Bronchial epithelial cell (primary cell): ENCODE measurements at regions not wholly inside any gene's neighbourhood (a gene's known extent, or its start where the extent isn't known, plus 50 kb on each side); places are given as distances from the start of the nearest gene placed in this dataset.
A peak's percentile ranks its signal among the peaks of the same experiment; 100 is the strongest.
"Not testable (repeated sequence)": the region's sequence is repeated elsewhere in the genome, so short reads cannot be mapped to it uniquely, and the experiment has no call there.

ENCODE experiments used
- DNase-seq: peaks from one replicate; pipeline ENCODE4 v3.0.0-alpha.2; 2010; ENCODE audit warnings: low read depth
- FAIRE-seq: peaks from 2 replicates; lab custom pipeline; 2011; peaks lifted over from hg19 to GRCh38; lab: Jason Lieb, UNC
- H3K27me3 ChIP-seq: 2 replicates; pipeline ENCODE4 v1.5.1; 2011; ENCODE audit warnings: low read length; ENCODE audit not compliant: control insufficient read depth, insufficient read depth
- H3K36me3 ChIP-seq: 2 replicates; pipeline ENCODE4 v1.5.1; 2011; ENCODE audit warnings: low read length; ENCODE audit not compliant: control insufficient read depth, insufficient read depth
- H3K4me3 ChIP-seq: 2 replicates; pipeline ENCODE4 v1.5.1; 2011; ENCODE audit warnings: mild to moderate bottlenecking, low read depth, low read length, control low read depth
- CTCF ChIP-seq: IDR thresholded peaks from 2 replicates; pipeline ENCODE4 v1.5.1; 2011; ENCODE audit warnings: mild to moderate bottlenecking, moderate library complexity, low read length, control low read depth, inconsistent platforms; ENCODE audit not compliant: insufficient read depth, severe bottlenecking

GRCh38 chr7:96792115-96792514 is 82.5 kb upstream of the SEM1 start:
- DNase-seq (no peak), FAIRE-seq (no peak)

GRCh38 chr7:96794063-96794462 is 84.4 kb upstream of the SEM1 start:
- Histone ChIP-seq H3K36me3 (no peaks in the 10 kb centered on the region), H3K27me3 (peaks cover 4% of the 10 kb centered on the region), H3K4me3 (no peak overlapping the region)
- DNase-seq (no peak), FAIRE-seq (no peak)
- no peak for TF ChIP-seq CTCF

More at GRCh38 chr7:96792115-96792514, 82.5 kb upstream of the SEM1 start:
- Histone ChIP-seq H3K36me3 (no peaks in the 10 kb centered on the region), H3K27me3 (peaks cover 4% of the 10 kb centered on the region), H3K4me3 (no peak overlapping the region)
- TF ChIP-seq CTCF = no peak

GRCh38 chr7:96800122-96800521 is 90.5 kb upstream of the SEM1 start:
- FAIRE-seq = no peak
- H3K27me3 ChIP-seq = no peaks in the 10 kb centered on the region
- TF ChIP-seq CTCF = no peak
- no peaks in the 10 kb centered on the region for H3K36me3 ChIP-seq
- DNase-seq = no peak
- no peak overlapping the region for H3K4me3 ChIP-seq

- H3K27me3 ChIP-seq = no peaks in the 10 kb centered on the region
- no peak overlapping the region for H3K4me3 ChIP-seq
- peak; percentile 49 for DNase-seq
- no peak for FAIRE-seq
- no peaks in the 10 kb centered on the region for H3K36me3 ChIP-seq
- TF ChIP-seq CTCF = peak; percentile 28
Observed at GRCh38 chr7:96800824-96801223, 91.2 kb upstream of the SEM1 start.

- FAIRE-seq (no peak), DNase-seq (no peak)
- Histone ChIP-seq H3K36me3 (no peaks in the 10 kb centered on the region), H3K27me3 (no peaks in the 10 kb centered on the region), H3K4me3 (no peak overlapping the region)
- TF ChIP-seq CTCF = no peak
Observed at GRCh38 chr7:96819111-96819700, 109.6 kb upstream of the SEM1 start.

GRCh38 chr7:96821131-96821530 is 111.5 kb upstream of the SEM1 start:
- H3K27me3 ChIP-seq, H3K36me3 ChIP-seq, FAIRE-seq, H3K4me3 ChIP-seq, DNase-seq: not testable (repeated sequence)
